Osteocyte (in vitro differentiated cells): ENCODE measurements at regions not wholly inside any gene's neighbourhood (a gene's known extent, or its start where the extent isn't known, plus 50 kb on each side); places are given as distances from the start of the nearest gene placed in this dataset.

Experiments used
- DNase-seq: peaks from one replicate; pipeline ENCODE4 v3.0.0; 2021; ENCODE audit warnings: mixed read lengths; ENCODE audit not compliant: unreplicated experiment; ENCODE audit errors: extremely low spot score
- H3K27ac Mint-ChIP-seq: one replicate; pipeline ENCODE4 v1.8.0; 2021; ENCODE audit warnings: mild to moderate bottlenecking, mixed read lengths; ENCODE audit not compliant: unreplicated experiment
- H3K27me3 Mint-ChIP-seq: one replicate; pipeline ENCODE4 v1.8.0; 2021; ENCODE audit warnings: mixed read lengths; ENCODE audit not compliant: unreplicated experiment
- H3K36me3 Mint-ChIP-seq: one replicate; pipeline ENCODE4 v1.8.0; 2021; ENCODE audit warnings: mixed read lengths; ENCODE audit not compliant: unreplicated experiment
- H3K4me1 Mint-ChIP-seq: one replicate; pipeline ENCODE4 v1.8.0; 2021; ENCODE audit warnings: mixed read lengths; ENCODE audit not compliant: unreplicated experiment
- H3K4me3 Mint-ChIP-seq: one replicate; pipeline ENCODE4 v1.8.0; 2021; ENCODE audit warnings: mild to moderate bottlenecking, moderate library complexity, mixed read lengths; ENCODE audit not compliant: unreplicated experiment
- H3K9me3 Mint-ChIP-seq: one replicate; pipeline ENCODE4 v1.8.0; 2021; ENCODE audit warnings: mixed read lengths; ENCODE audit not compliant: unreplicated experiment
- TF ChIP-seq, protein P1 (sequence below): fragments of 200-600 bp; sonication (generic); IDR thresholded peaks from 2 replicates; pipeline ENCODE4 v1.5.0; 2021; ENCODE audit warnings: antibody characterized with exemption, mild to moderate bottlenecking, moderate library complexity

DNA sequence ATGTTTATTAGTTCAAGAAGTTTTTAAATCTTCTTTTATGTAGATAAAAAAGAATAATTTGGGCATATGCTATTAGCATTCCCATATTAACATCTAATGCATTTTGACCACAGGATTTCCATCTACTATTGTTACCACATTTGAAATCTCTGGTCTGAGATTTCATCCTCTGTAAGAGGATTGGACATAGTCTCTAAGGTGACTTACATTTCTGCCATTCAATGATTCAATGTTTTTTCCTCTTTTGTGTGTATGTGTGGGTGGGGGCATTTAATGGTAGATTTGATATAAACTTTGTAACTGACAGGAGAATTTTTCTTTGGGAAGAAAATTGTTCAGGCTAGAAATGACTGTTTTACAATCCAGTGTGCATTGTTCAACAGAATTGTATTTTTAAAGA, 307.3 kb upstream of the RBMS3 start:
- peaks cover 13% of the 10 kb centered on the region for H3K9me3 Mint-ChIP-seq
- no peak overlapping the region for H3K4me3 Mint-ChIP-seq
- H3K36me3 Mint-ChIP-seq: peaks cover 8% of the 10 kb centered on the region
- H3K4me1 Mint-ChIP-seq: peaks cover 28% of the 10 kb centered on the region
- H3K27me3 Mint-ChIP-seq: no peaks in the 10 kb centered on the region
- TF ChIP-seq, protein P1, sequence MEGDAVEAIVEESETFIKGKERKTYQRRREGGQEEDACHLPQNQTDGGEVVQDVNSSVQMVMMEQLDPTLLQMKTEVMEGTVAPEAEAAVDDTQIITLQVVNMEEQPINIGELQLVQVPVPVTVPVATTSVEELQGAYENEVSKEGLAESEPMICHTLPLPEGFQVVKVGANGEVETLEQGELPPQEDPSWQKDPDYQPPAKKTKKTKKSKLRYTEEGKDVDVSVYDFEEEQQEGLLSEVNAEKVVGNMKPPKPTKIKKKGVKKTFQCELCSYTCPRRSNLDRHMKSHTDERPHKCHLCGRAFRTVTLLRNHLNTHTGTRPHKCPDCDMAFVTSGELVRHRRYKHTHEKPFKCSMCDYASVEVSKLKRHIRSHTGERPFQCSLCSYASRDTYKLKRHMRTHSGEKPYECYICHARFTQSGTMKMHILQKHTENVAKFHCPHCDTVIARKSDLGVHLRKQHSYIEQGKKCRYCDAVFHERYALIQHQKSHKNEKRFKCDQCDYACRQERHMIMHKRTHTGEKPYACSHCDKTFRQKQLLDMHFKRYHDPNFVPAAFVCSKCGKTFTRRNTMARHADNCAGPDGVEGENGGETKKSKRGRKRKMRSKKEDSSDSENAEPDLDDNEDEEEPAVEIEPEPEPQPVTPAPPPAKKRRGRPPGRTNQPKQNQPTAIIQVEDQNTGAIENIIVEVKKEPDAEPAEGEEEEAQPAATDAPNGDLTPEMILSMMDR: no peak
- no peak for DNase-seq
- no peak overlapping the region for H3K27ac Mint-ChIP-seq

DNA sequence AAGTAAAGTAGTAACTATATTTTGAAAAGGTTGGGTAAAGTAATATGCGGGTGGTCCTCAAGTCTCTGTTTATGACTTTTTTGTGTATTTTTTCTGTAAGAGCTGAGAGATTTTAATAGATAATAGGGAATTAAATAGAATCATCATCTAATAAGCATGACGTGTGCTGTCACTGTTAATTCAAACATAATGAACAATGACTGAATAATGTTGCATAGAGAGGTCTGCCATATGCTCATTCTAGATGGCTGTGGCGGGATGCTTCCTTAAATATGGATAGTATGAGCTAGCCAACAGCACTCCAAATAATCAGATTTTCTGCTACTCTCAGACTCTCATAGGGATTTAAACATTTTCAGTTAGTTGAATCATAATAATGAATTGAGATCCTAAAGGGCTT, 302.8 kb upstream of the RBMS3 start:
- H3K36me3 Mint-ChIP-seq: no peaks in the 10 kb centered on the region
- peaks cover 5% of the 10 kb centered on the region for H3K4me1 Mint-ChIP-seq
- no peaks in the 10 kb centered on the region for H3K9me3 Mint-ChIP-seq
- no peak for DNase-seq
- H3K4me3 Mint-ChIP-seq: no peak overlapping the region
- H3K27me3 Mint-ChIP-seq: no peaks in the 10 kb centered on the region
- TF ChIP-seq, protein P1: no peak
- no peak overlapping the region for H3K27ac Mint-ChIP-seq

GRCh38 chr3:28980131-28980530, 300.7 kb upstream of the RBMS3 start:
- H3K9me3 Mint-ChIP-seq: no peaks in the 10 kb centered on the region

DNA sequence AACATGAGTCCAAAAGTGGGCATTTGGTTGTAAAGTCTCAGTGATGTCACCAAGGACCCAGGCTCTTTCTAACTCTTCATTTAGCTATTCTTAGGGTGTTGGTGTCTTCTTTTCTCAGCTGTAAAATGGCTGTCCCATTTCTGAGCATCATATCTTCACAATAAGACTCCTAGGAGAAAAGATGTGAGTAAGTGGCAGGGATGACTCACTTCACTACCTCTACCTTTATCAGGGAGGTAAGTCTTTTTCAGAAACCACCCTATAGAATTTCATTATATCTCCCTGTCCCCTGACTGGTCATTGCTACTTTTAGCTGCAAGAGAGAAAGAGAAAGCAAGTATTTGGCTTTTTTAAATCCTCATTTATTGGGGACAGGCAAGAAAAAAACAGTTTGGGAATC, 300.2 kb upstream of the RBMS3 start:
- no peak for DNase-seq
- no peaks in the 10 kb centered on the region for H3K9me3 Mint-ChIP-seq
- H3K4me1 Mint-ChIP-seq: no peaks in the 10 kb centered on the region
- TF ChIP-seq, protein P1: no peak
- H3K4me3 Mint-ChIP-seq: no peak overlapping the region
- no peak overlapping the region for H3K27ac Mint-ChIP-seq
- H3K36me3 Mint-ChIP-seq: no peaks in the 10 kb centered on the region
- no peaks in the 10 kb centered on the region for H3K27me3 Mint-ChIP-seq

More at GRCh38 chr3:28980131-28980530, 300.7 kb upstream of the RBMS3 start:
- H3K4me3 Mint-ChIP-seq: no peak overlapping the region
- H3K27me3 Mint-ChIP-seq: no peaks in the 10 kb centered on the region
- TF ChIP-seq, protein P1: no peak
- no peaks in the 10 kb centered on the region for H3K36me3 Mint-ChIP-seq
- no peak overlapping the region for H3K27ac Mint-ChIP-seq
- no peak for DNase-seq
- H3K4me1 Mint-ChIP-seq: no peaks in the 10 kb centered on the region

GRCh38 chr3:28982906-28983305, 298.0 kb upstream of the RBMS3 start:
- Mint-ChIP-seq H3K27ac (no peak overlapping the region), H3K4me1 (no peaks in the 10 kb centered on the region), H3K27me3 (no peaks in the 10 kb centered on the region), H3K4me3 (no peak overlapping the region), H3K9me3 (peaks cover 2% of the 10 kb centered on the region), H3K36me3 (peaks cover 1% of the 10 kb centered on the region)
- DNase-seq: no peak
- TF ChIP-seq, protein P1: no peak
